NCI-H2196 treated with DMSO at 0.1 percent for 48 hours (cell line): ENCODE measurements at regions not wholly inside any gene's neighbourhood (a gene's known extent, or its start where the extent isn't known, plus 50 kb on each side); places are given as distances from the start of the nearest gene placed in this dataset.
"Not testable (repeated sequence)": the region's sequence is repeated elsewhere in the genome, so short reads cannot be mapped to it uniquely, and the experiment has no call there.

Source experiments
- DNase-seq: peaks from one replicate; lab custom pipeline; 2025; ENCODE audit not compliant: unreplicated experiment; lab: John Stamatoyannopoulos, UW

DNA sequence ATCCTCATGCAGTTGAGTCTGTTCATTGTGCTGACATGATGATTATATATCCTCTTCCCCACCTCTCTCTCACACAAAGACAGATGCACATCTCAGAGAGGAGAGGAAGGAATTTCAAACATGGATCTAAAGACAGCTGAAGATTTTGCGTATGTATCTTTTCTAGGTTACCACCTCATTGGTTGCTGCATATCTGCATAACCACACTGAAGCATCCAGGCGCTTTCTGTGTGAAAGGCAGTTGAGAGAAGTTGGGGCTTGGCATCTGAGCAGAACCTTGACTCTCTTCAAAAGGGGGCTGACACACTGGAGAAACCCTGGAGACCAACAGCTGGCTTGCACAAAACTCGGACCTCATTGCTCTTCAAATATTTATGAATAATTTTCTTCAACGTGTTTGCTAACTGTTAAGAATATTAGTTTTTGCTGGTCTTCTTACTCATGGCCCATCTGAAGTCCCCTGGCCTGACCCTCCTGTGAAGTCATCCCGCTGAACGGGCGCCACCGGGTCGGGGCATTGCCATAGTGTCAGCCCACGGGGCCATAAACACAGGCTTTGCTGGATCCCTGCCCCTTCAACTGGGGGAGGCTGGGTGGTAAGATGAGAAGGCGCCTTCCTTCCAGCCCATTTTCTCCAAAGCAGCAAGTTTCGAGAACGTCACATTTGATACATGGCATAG is 593.2 kb upstream of the CLINT1 start:
- no peak for DNase-seq

DNA sequence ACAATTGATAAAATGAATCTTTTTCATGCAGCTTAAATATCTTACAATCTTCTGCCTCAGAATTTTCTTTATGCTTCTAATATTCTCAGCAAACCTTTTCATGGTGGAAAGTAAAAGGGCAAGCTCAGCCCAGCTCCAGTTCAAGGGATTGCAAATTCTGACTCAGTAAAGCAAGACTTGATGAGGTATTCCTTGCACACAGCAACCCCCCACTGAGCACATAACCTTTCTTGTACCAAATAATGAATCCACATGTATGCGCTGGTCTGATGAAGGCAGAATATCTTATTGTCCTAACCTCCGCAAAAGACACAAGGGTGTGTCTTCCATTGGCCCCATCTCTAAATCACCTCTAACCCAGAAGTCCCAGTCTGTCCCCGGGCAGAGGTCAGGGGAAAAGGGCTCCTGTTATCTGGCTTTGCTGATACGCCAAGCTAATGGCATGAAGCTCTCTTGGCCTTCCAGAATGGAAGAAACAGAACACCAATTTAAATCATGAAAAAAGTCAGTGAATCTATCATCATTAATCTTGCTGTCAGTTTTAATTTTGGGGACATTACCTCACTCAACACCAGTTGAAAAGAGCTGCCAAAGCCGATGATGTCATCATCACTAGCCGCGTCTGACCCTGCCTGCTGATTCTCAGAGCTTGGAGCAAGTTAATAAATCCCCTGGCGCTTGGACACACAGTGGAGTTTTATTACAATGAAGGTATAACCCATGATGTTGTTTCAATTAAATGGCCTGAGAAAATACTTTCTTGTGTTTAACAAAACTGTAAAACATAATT is 592.5 kb upstream of the CLINT1 start:
- DNase-seq: no peak

DNA sequence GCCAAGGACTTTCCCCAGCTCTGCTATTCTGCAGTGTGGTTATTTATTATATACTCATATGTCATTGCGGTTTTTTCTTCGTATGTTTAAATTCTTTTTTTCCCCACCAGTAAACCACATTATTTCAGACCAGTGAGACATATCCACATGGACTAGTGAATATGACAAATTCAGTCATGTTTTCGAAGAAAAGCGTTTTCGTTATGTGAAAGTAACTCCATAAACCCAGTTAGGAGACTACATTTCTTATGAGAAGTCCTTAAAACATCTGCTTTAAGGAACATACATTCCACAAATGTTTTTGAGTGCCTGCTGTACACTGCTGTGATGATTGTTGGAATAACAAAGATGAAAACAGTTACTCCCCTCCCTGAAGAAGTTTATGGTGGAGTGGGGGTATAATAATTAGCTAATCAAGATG is 591.8 kb upstream of the CLINT1 start:
- DNase-seq: no peak

DNA sequence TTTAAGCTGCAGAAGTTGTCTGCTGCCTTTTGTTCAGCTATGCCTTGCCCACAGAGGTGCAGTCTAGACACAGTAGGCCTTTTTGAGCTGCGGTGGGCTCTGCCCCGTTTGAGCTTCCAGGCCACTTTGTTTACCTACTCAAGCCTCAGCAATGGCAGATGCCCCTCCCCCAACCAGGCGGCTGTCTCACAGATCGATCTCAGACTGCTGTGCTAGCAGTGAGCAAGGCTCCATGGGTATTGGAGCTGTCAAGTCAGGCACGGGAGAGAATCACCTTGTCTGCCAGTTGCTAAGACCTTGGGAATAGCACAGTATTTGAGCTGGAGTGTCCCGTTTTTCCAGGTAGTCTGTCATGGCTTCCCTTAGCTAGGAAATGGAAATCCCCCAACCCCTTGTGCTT is 587.8 kb upstream of the CLINT1 start:
- DNase-seq: not testable (repeated sequence)

DNA sequence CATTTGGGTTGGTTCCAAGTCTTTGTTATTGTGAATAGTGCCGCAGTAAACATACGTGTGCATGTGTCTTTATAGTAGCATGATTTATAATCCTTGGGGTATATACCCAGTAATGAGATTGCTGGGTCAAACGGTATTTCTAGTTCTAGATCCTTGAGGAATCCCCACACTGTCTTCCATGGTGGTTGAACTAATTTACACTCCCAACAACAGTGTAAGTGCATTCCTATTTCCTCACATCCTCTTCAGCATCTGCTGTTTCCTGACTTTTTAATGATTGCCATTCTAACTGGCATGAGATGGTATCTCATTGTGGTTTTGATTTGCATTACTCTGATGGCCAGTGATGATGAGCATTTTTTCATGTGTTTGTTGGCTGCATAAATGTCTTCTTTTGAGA is 580.3 kb upstream of the CLINT1 start:
- not testable (repeated sequence) for DNase-seq

DNA sequence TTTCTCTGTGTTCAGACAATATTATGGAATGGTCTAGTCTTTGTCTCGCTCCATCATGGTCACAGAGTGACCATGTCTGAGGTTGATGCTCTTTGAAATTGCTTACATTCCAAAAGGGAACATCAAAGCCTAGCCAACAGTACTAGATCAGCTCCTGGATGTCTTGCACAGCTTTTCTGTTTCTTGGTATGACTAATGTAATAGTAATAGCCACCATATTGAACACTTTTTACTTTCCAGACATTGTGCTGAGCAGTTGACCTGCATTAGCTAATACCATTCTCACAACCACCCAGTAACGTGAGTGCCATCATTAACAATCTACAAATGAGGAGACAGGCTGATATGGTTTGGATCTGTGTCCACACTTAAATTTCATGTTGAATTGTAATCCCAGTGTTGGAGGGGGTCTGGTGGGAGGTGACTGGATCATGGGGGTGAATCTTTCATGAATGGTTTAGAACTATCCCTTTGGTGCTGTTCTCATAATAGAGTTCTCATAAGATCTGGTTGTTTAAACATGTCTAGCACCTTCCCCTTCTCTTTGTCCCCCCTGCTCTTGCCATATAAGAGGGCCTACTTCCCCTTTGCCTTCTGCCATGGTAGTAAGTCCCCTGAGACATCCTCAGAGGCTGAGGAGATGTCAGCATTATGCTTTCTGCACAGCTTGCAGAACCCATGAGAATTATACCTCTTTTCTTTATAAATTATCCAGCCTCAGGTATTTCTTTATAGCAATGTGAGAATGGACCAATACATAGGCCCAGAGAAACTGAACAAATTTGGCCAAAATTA is 577.5 kb upstream of the CLINT1 start:
- no peak for DNase-seq

DNA sequence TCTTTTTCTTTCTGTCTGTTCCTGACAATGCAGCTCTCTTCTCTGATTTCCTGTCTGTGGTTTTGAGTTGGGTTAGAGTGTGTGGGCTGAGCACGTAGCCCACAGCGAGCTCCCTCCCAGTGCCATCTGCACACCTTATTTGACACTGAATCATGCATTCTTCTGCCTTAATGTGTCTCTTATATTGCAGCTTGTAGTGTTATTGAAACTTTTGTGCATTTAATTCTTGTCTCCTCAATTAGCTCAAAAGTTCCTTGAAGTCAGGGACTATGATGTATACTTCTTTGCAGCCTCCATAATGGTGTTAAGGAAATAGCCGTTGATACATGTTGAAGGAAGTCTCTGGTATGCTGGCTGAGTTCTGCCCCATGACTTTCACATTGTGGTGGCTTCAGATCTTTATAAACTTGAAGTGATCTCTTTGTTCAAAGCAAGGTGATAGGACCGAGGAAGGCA is 576.2 kb upstream of the CLINT1 start:
- no peak for DNase-seq

DNA sequence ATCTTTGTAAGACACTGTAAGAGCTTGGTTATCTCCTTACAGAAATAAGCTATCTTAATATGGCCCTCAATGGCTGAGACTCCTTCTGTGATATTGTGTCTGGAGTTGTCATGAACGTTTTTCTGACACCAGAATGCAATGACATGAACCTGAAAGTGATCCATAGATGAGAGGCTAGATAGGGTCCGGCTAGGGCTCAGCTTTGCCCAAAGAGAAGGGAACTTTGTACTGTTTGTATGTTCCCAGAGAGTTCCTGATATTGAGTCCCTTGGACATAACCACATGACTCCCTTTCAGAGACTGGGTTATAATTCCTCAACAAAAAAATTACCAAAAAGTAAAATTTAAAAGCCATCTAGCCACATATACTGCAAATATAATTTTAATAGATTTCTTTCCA is 575.8 kb upstream of the CLINT1 start:
- DNase-seq: no peak

DNA sequence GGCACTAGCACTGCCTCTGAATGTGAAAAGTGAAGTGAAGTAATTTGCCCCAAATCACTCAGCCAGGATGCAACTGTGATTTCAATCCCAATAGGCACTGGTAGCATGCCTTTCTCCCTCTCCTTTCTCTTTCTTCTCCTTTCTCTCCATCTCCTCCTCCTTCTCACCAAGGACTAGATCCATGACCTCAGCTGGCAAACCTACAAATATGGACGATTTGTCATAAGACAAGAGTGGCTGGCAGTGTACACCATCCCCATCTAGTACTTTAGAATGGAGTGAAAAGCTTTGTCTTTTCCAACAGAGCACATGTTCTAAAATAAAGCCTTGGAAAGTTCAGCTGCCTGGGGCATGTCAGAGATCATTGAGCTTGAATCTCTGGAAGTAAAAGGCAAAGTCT is 574.7 kb upstream of the CLINT1 start:
- DNase-seq: no peak

DNA sequence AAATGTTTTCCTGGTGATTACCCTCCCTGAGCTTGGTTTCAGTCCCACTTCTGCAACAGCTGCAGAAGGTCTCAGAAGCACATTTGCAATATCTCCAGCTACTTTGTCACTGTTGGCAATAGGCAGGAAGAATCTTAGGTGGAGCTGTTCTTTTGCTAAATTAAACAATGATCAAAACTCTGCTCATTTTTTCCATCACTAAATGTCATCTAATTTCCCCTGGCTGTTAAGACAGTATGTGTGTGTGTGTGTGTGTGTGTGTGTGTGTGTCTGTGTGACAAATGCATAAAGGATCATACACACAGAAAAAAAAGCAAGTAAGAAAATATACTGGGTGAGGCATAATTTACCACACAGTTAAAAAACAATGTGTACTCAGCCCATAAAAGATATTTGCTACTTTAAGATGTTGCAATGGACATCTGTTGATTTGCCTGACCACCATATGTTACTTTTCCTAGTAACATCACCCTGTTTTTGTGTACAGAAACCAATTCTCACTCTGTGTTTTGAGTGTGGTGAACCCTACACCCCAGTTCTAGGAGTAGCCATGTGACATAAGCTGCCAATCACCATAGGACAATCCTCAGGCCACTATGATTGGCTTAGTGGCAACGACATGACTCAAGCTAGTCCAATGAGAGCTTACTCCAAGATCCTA is 572.6 kb upstream of the CLINT1 start:
- no peak for DNase-seq

DNA sequence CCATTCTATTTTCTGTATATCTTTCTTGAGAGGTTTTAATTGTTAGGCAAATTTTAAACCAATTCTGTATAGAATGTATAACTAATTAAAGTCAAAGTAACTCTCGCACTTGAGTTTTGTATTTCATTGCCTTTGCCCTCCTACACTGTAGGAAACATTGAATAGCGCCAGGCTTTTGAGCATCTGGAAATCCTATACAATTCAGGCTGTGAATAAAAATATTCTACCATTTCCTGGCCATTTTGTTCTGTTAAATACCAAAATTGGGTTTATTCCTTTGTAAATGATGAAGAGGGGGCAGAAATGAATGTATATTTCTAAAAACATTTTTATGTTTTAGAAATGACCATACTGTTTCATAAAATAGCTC is 571.8 kb upstream of the CLINT1 start:
- DNase-seq: no peak

DNA sequence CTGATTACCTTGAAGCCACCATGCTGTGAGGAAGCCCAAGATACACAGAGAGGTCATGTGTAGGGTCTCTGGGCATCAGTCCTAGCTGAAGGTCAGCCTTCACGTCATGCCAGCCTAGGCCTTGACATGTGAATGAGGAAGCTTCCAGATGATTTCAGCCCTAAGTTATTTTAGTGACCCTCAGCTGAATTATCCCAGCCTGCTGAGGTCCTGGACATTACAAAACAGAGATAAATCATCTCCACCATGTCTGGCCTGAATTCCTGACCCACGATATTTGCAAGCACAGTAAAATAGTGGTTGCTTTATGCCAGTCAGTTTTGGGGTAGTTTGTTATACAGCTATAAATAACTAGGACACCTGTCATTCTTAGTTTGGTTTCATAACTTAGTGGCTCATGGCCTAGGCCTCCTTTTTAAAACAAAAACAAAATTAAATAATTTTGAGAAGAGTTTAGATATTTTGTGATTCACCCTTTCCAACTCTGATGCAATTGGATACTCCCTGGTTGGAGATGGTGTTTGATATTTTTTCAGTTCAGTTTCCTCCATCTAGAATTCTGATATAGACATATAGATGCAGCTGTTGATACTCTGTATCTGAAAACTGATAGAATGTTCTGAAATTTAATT is 571.3 kb upstream of the CLINT1 start:
- no peak for DNase-seq

DNA sequence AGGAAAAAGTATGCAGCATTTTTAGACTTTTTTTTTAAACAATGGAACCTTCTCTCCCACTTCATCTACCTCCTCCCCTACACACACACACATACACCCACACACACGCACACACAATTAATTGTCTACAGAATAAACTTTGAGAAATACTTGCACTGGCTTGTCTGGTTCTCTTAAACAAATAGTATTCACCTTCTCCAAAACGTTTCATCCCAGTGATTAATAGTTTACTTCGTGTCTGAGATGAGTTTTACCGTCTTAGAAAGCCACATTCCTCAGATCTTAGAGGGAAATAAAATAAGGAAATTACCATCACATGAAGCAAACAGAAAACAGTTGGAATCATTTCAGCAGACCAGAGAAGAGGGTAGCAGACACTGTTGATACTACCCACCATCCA is 570.6 kb upstream of the CLINT1 start:
- no peak for DNase-seq

DNA sequence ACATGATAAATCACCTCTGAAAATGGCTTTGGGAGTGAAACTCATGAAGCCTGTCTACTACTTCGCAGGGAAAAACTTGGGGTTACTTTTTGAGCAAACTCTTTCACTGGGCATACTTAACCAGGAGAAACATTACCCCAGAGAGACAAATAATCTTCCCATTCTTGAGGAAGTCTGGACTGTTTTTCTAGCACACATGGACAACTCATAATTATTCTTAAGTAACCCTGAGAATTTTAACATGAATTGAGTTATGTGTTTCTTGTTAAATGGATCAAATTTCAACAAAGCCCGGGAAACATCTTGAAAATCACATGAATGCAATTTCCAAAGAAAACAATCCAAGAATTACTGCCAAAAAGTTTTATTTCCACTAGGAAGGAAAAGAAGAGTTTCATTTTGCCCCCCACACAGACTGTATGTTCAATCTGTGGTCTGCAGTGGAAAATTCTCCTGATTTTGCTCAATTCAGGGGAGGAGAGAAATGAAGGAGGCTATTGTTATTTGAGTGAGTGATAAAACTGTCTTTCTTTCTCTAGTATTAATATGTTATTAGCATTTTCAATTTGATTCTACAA is 564.8 kb upstream of the CLINT1 start:
- DNase-seq: no peak

DNA sequence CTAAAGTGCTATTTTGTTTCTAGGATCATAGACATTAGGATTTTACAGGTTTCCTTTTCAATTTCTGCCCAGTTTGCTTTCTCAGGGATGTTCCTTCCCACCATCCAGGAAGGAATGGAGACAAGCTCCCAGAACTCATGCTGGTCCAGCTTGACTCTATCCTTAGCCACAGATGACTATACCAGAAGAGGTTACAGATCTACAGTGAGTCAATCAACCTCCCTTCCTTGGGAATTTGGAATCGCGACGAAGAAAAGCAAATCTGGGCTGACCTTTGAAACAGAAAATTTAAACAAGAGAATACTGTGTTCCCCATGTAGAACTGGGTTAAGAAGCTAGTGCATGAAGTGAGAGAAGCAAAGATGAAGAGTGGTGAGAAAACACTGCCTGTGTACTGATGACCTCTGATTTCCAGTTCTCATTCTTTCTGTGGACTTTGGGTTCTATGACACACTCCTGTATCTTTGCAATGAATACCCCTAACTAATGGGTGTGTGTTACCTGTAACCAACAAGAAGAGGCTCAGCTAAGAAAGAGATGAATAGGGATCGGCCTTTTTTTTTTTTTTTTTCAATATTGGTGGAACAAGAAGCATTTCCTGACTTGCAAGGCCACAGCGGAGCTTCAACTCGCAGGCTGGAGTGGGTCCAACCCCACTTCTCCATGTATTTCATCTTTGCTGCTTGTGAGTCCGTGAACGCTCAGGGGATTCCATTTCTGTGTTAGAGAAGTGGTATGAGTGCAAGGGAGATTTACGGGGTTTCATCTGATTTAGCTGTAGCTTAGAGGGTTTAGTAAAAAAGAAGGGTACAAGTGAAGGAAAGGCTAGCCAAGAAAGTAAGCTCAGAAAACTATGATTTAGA is 563.9 kb upstream of the CLINT1 start:
- DNase-seq: no peak

DNA sequence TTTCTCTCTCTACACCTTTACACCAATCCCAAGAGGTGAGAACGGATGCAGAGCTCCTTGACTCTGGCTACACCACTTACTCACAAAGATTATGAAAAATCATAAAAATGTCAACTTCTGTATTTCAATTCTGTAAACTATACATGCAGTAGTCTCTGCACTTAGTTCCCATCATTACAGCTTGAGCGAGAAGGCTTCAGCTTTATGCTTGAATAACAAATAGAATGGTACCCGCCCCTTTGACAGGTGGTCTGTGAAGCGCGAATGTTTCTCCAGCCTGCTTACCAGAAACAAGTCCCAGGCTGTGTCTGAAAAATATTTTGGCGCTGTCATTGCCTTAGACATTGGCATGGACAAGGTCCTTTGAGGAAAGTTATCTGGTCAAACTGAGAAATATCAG is 562.4 kb upstream of the CLINT1 start:
- DNase-seq: no peak

DNA sequence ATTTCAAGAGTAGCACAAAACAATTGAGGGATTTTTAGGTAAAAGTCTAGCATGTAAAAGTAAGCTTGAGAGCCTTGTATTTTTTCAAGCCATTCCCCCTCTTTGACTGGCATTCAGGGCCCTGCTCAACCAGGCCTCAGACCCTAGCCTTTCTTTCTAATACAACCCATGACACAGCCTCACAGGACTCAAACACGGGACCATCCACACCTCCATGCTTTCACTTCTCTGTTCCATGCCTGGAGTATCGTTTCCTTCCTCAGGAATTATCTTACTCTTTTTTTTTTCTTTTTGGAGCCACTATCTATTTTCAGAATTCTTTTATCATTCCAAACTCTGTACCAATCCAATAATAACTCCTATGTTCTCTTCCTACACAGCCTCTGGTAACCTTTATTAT is 560.2 kb upstream of the CLINT1 start:
- no peak for DNase-seq

DNA sequence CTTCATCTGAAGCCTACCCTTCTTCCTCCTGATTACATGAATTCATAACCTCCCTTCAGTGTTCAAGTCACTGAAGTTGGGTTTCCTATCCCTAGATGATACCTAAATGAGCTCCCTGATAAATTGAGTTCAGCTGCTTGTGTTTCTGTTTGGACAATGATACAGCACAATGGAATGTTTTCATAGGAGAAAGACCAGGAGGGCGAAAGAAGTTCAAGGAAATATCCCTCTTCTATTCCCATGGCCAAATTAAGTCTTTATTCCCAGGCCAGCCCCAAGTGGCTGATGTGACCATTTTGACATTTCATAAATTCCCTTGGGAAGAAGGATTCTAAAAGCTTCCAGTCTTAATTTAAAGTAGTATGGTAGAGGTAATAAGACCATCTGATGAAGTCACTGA is 555.8 kb upstream of the CLINT1 start:
- no peak for DNase-seq

DNA sequence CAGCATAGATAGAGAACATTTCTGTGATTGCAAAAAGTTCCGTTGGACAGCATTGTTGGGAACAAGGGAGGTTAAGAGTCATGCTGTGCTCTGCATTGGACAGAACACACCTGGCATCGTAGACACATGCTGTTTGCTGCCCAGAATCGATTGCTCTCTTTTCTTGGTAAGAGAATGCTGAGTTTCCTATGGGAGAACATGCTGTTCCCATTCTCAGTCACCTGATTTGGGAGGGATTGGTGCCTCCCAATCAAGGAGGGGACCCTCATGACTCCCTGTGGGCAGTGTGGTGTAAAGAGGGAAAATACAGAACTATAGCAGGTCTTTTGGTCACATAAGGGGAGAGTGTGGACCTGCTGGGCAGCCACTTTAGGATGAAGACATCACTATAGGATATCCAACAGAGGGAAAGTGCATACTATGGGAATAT is 555.4 kb upstream of the CLINT1 start:
- DNase-seq: no peak
